Activated CD8-positive, alpha-beta T cell treated with anti-CD3 and anti-CD28 coated beads, Interleukin-2, amount 10 ng/mL, durations not matched to agents 7 days and 5 days (primary cell): ENCODE measurements at regions not wholly inside any gene's neighbourhood (a gene's known extent, or its start where the extent isn't known, plus 50 kb on each side); places are given as distances from the start of the nearest gene placed in this dataset.

Experiments
- ATAC-seq: fragments of 150-1000 bp; cut with Tn5 transposase; one replicate; pipeline ENCODE4 v1.10.0; 2021; ENCODE audit warnings: moderate library complexity
- CTCF ChIA-PET: fragments of 350-600 bp; sonication (Branson Sonifier 250); formaldehyde crosslinking; loops from one replicate; lab custom pipeline; 2021; ENCODE audit warnings: antibody characterized with exemption; lab: Charles Lee
- POLR2A ChIA-PET: fragments of 350-600 bp; sonication (Branson Sonifier 250); formaldehyde crosslinking; loops from one replicate; lab custom pipeline; 2021; ENCODE audit warnings: antibody characterized with exemption; lab: Charles Lee
- DNase-seq: peaks from one replicate; pipeline ENCODE4 v3.0.0-alpha.2; 2020
- H3K27ac Mint-ChIP-seq: one replicate; pipeline ENCODE4 v1.8.0; 2021; ENCODE audit warnings: mild to moderate bottlenecking, mixed read lengths
- H3K27me3 Mint-ChIP-seq: one replicate; pipeline ENCODE4 v1.8.0; 2021; ENCODE audit warnings: low read depth, mixed read lengths
- H3K36me3 Mint-ChIP-seq: one replicate; pipeline ENCODE4 v1.8.0; 2021; ENCODE audit warnings: low read depth, mixed read lengths
- H3K4me1 Mint-ChIP-seq: one replicate; pipeline ENCODE4 v1.8.0; 2021; ENCODE audit warnings: low read depth, mixed read lengths
- H3K4me3 Mint-ChIP-seq: one replicate; pipeline ENCODE4 v1.8.0; 2021; ENCODE audit warnings: mild to moderate bottlenecking, mixed read lengths
- H3K9me3 Mint-ChIP-seq: one replicate; pipeline ENCODE4 v1.8.0; 2022; ENCODE audit warnings: mixed read lengths; ENCODE audit not compliant: insufficient read depth

- ATAC-seq (no peak), DNase-seq (no peak)
- Mint-ChIP-seq H3K27me3 (no peaks in the 10 kb centered on the region), H3K27ac (no peak overlapping the region), H3K4me3 (no peak overlapping the region), H3K36me3 (no peaks in the 10 kb centered on the region), H3K9me3 (no peaks in the 10 kb centered on the region), H3K4me1 (no peaks in the 10 kb centered on the region)
- ChIA-PET CTCF (no interaction called here), POLR2A (no interaction called here)
These were observed 396.6 kb downstream of the AACS start for GRCh38 chr12:125461831-125462230.

- CTCF ChIA-PET: no interaction called here
- H3K4me3 Mint-ChIP-seq: no peak overlapping the region
- no peaks in the 10 kb centered on the region for H3K27me3 Mint-ChIP-seq
These were observed 398.2 kb downstream of the AACS start for GRCh38 chr12:125463386-125463785.

GRCh38 chr12:125467363-125467762 is 402.1 kb downstream of the AACS start:
- Mint-ChIP-seq H3K4me3 (no peak overlapping the region), H3K9me3 (no peaks in the 10 kb centered on the region), H3K27ac (no peak overlapping the region), H3K36me3 (no peaks in the 10 kb centered on the region), H3K4me1 (no peaks in the 10 kb centered on the region), H3K27me3 (no peaks in the 10 kb centered on the region)
- POLR2A ChIA-PET: no interaction called here
- no peak for ATAC-seq
- CTCF ChIA-PET: no interaction called here
- DNase-seq: no peak

More at GRCh38 chr12:125463386-125463785, 398.2 kb downstream of the AACS start:
- ATAC-seq (no peak), DNase-seq (no peak)
- Mint-ChIP-seq H3K27ac (no peak overlapping the region), H3K4me1 (no peaks in the 10 kb centered on the region), H3K9me3 (no peaks in the 10 kb centered on the region), H3K36me3 (no peaks in the 10 kb centered on the region)
- POLR2A ChIA-PET: no interaction called here

- Mint-ChIP-seq H3K4me1 (no peaks in the 10 kb centered on the region), H3K27me3 (no peaks in the 10 kb centered on the region), H3K9me3 (no peaks in the 10 kb centered on the region), H3K27ac (no peak overlapping the region), H3K36me3 (no peaks in the 10 kb centered on the region), H3K4me3 (no peak overlapping the region)
- ATAC-seq: no peak
- CTCF ChIA-PET: no interaction called here
- POLR2A ChIA-PET: no interaction called here
- DNase-seq: no peak
These were observed 404.4 kb downstream of the AACS start for GRCh38 chr12:125469683-125470082.

- ATAC-seq (no peak), DNase-seq (no peak)
- POLR2A ChIA-PET: no interaction called here
- H3K27ac Mint-ChIP-seq: no peak overlapping the region
- H3K4me3 Mint-ChIP-seq: no peak overlapping the region
- no peaks in the 10 kb centered on the region for H3K27me3 Mint-ChIP-seq
- no peaks in the 10 kb centered on the region for H3K4me1 Mint-ChIP-seq
- CTCF ChIA-PET: no interaction called here
- no peaks in the 10 kb centered on the region for H3K9me3 Mint-ChIP-seq
- no peaks in the 10 kb centered on the region for H3K36me3 Mint-ChIP-seq
These were observed 405.9 kb downstream of the AACS start for GRCh38 chr12:125470838-125471783.

GRCh38 chr12:125473501-125473900 is 408.3 kb downstream of the AACS start:
- POLR2A ChIA-PET: no interaction called here
- Mint-ChIP-seq H3K27ac (no peak overlapping the region), H3K36me3 (no peaks in the 10 kb centered on the region), H3K9me3 (no peaks in the 10 kb centered on the region), H3K27me3 (no peaks in the 10 kb centered on the region), H3K4me3 (no peak overlapping the region), H3K4me1 (no peaks in the 10 kb centered on the region)
- CTCF ChIA-PET: no interaction called here
- ATAC-seq (no peak), DNase-seq (no peak)

GRCh38 chr12:125487336-125487735 is 422.1 kb downstream of the AACS start:
- no peaks in the 10 kb centered on the region for H3K4me1 Mint-ChIP-seq
- CTCF ChIA-PET: no interaction called here
- no peaks in the 10 kb centered on the region for H3K9me3 Mint-ChIP-seq
- DNase-seq: no peak
- no peaks in the 10 kb centered on the region for H3K36me3 Mint-ChIP-seq
- no peak overlapping the region for H3K27ac Mint-ChIP-seq
- no peaks in the 10 kb centered on the region for H3K27me3 Mint-ChIP-seq
- no peak overlapping the region for H3K4me3 Mint-ChIP-seq
- no peak for ATAC-seq
- POLR2A ChIA-PET: no interaction called here

GRCh38 chr12:125491553-125491952 is 426.3 kb downstream of the AACS start:
- CTCF ChIA-PET: no interaction called here

GRCh38 chr12:125492354-125493270 is 427.4 kb downstream of the AACS start:
- POLR2A ChIA-PET: no interaction called here
- no peak for DNase-seq
- CTCF ChIA-PET: no interaction called here
- H3K36me3 Mint-ChIP-seq: no peaks in the 10 kb centered on the region
- H3K4me3 Mint-ChIP-seq: no peak overlapping the region
- ATAC-seq: no peak
- H3K27ac Mint-ChIP-seq: no peak overlapping the region
- no peaks in the 10 kb centered on the region for H3K27me3 Mint-ChIP-seq
- no peaks in the 10 kb centered on the region for H3K9me3 Mint-ChIP-seq
- no peaks in the 10 kb centered on the region for H3K4me1 Mint-ChIP-seq

More at GRCh38 chr12:125491553-125491952, 426.3 kb downstream of the AACS start:
- Mint-ChIP-seq H3K27ac (no peak overlapping the region), H3K9me3 (no peaks in the 10 kb centered on the region), H3K4me1 (no peaks in the 10 kb centered on the region), H3K27me3 (no peaks in the 10 kb centered on the region), H3K36me3 (no peaks in the 10 kb centered on the region), H3K4me3 (no peak overlapping the region)
- DNase-seq (no peak), ATAC-seq (no peak)
- POLR2A ChIA-PET: no interaction called here

- H3K36me3 Mint-ChIP-seq: no peaks in the 10 kb centered on the region
- ATAC-seq (no peak), DNase-seq (no peak)
- POLR2A ChIA-PET: no interaction called here
- H3K27me3 Mint-ChIP-seq: no peaks in the 10 kb centered on the region
- no peaks in the 10 kb centered on the region for H3K4me1 Mint-ChIP-seq
- H3K4me3 Mint-ChIP-seq: no peak overlapping the region
- CTCF ChIA-PET: no interaction called here
- no peaks in the 10 kb centered on the region for H3K9me3 Mint-ChIP-seq
- no peak overlapping the region for H3K27ac Mint-ChIP-seq
These were observed 428.6 kb downstream of the AACS start for GRCh38 chr12:125493704-125494308.

- Mint-ChIP-seq H3K9me3 (no peaks in the 10 kb centered on the region), H3K27me3 (no peaks in the 10 kb centered on the region), H3K36me3 (no peaks in the 10 kb centered on the region), H3K4me1 (no peaks in the 10 kb centered on the region), H3K27ac (no peak overlapping the region), H3K4me3 (no peak overlapping the region)
- POLR2A ChIA-PET: interaction anchor here (0.6 kb wide), 1 partner anchor 138 kb away, joined by 3 read pairs; no protein-coding TSS in a partner anchor
- ATAC-seq: no peak
- DNase-seq: no peak
- CTCF ChIA-PET: no interaction called here
These were observed 437.9 kb downstream of the AACS start for GRCh38 chr12:125503128-125503527.
